Dermis blood vessel endothelial cell (primary cell): ENCODE measurements at regions not wholly inside any gene's neighbourhood (a gene's known extent, or its start where the extent isn't known, plus 50 kb on each side); places are given as distances from the start of the nearest gene placed in this dataset.

ENCODE experiments used
- DNase-seq: peaks from one replicate; pipeline ENCODE4 v3.0.0; 2010

DNA sequence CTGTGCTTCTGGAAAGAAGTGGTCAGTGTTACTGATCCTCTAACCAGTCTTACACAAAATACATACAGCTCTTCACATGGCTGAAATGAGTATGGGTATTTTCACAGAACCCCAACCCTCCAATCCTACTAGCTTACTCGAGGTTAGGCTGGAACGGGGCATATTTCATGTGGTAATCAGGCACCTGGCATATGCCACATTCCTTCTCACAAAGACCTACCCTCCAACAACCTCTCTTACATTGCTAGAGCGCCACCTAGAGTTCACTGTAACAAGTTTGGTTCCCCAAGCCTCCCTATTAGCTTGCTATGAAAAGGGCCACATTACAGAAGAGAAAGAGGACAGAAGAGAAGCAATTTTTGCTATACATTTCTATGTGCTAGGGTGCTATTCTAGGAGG is 597.3 kb downstream of the PRELID2 start:
- peak; percentile 90 for DNase-seq

DNA sequence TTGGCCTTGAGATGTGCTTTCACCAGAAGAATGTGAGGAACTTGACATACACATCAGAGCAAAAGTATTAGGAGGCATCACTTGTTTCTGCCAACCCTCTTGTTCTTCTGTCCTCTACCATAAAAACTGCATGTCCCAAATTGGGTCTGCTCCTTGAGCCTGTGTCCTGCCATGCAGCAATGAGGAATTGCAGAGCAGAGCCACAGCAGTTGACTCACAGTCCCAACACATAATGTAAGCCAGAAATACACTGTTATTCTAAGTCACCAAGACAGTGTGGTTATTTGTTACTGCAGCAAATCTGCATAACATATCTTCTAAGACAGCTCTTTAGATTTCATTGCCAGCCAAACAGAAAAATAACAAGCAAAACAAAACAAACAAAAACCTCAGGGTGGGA is 598.2 kb downstream of the PRELID2 start:
- DNase-seq = no peak

GRCh38 chr5:145236127-145236526 is 599.0 kb downstream of the PRELID2 start:
- no peak for DNase-seq

- DNase-seq = no peak
These were observed 601.7 kb downstream of the PRELID2 start for GRCh38 chr5:145233461-145233860.

DNA sequence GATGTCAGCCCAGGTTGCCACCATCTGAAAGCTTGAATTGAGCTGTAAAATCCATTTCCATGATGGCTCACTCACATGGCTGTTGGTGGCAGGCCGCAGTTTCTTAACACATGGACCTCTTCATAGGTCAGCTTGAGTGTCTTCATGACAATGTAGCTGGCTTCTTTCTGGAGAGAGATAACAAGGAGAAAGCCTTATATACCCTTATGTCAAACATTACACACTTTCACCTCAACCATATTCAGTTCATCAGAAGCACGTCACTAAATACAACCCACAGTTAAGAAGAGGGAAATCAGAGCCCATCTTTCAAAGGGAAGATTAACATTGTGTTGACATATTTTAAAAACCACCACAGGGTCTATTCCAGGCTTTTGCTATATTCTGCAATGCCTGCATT is 604.4 kb downstream of the PRELID2 start:
- DNase-seq = no peak

GRCh38 chr5:145228564-145228963 is 606.6 kb downstream of the PRELID2 start:
- no peak for DNase-seq

GRCh38 chr5:145227881-145228280 is 607.3 kb downstream of the PRELID2 start:
- DNase-seq = no peak

DNA sequence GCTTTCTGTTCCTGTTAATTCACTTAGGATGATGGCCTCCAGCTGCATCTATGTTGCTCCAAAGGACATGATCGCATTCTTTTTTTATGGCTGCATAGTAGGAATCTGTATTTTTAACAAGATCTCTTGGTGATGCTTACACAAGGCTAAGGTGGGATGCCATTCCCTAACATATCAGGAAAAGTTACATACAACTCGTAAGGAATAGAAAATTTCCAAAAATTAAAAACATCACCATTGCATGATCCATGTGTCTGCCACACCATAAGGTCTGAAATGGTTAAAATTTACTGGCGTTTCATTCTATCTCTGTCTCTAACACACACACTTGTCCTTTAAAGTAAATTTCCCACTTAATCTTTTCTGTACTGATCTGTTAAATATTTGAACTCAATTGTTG is 608.4 kb downstream of the PRELID2 start:
- DNase-seq = no peak

GRCh38 chr5:145225529-145225928 is 609.6 kb downstream of the PRELID2 start:
- DNase-seq = no peak

GRCh38 chr5:145223582-145223981 is 611.6 kb downstream of the PRELID2 start:
- no peak for DNase-seq

DNA sequence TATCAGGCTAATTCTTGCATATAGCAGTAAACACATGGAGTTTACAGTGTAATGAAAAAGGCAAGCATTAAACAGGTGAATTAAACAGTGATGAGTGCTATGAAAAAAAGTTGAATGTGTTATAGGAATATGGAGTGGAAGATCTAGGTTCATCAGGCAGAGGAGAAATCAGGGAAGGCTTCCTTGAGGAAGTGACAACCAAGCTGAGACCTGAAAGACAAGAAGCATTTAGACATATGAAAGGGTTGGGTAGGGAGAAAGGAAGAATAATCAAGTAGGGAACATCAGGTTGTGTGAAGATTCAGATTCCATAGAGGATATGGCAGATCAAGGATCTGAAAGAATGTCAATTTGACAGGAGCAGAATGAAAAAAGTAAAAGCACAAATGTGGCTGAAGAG is 612.5 kb downstream of the PRELID2 start:
- no peak for DNase-seq

DNA sequence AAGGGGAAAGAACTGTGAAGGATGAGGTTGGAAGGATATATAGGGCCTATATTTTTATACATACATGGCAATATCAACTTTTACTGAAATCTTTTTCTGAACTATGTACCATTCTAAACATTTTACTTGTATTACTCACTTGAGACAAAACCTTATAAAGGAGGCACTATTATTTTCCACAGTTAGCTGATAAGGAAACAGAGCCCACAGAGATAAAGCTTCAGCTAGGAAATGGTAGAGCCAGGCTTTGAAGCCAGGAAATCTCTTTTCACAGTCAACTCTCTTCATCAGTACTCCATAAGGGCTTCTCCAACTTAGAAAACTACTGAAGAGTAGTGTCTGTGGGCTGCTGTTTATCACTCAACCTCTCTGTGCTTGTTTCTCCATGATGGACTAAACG is 613.7 kb downstream of the PRELID2 start:
- no peak for DNase-seq

DNA sequence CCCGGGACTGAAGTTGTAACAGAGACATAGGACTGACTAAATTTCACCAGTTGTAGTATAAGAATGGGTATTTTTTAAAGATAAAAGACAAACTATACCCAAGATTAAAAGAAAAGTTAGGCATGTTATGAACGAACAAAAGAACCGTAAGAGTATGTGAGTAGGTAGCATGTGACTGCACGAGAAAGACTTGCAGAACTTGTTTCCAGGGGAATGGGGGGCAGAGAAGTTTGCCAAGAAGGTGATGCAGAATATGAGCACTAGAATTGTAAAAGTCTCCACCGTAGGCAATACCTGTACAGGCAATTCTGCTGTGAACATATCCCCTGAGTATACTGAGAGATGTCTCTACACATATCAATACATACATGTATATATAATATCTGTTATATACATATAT is 614.7 kb downstream of the PRELID2 start:
- DNase-seq = no peak

DNA sequence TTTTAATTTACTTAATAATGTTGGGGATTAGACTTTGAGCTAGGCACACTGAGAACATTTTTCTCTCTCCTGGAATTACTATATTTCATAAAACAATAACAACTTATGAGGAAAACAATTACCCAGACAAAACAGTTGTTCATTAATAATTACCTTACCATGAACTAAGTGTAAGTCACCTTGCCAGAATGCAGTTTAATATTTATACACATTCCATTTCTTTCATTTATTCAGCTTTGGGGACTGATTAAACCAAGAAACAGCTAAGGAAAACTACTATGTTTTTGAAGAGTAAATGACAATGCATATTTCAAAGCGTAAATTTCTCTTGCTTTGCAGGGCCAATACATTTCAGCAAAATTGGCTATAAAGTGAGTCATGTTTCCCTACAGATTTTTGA is 616.2 kb downstream of the PRELID2 start:
- no peak for DNase-seq

- no peak for DNase-seq
These were observed 617.1 kb downstream of the PRELID2 start for GRCh38 chr5:145218019-145218418.

DNA sequence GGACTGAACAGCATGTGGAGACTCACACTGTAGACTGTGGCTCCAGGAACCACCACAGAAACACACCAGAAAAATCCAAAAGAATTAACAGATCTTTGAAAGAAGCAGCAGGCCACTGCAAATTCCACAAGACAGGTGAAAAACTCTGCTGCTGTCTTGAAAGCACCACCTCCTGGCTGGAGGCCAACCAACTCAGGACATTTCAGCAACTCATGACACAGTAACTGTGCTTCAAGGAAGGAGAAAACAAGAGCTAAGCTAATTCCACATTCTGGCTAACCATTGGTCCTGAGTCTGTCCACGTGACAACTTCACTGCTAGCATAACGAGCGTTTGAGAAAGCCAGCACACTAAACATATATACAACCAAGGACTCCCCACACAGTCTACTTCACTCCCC is 625.1 kb downstream of the PRELID2 start:
- DNase-seq = no peak

DNA sequence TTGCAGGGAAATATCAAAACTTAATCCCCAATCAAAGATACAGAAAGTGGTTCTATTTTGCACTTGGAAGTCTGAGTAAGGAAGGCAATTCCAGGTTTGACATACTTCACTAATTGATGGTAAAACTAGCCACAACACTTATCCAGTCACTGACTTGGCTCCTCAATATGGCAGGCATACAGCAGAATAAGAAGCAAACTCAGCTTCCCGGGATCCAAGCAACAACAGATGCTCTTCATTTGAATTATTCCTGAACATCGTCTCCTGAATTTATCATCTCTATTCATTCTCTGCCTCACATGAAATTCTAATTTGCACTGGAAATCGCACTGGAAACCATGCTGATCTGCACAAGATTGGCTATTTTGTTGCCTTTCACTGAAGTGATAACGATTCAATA is 629.6 kb downstream of the PRELID2 start:
- no peak for DNase-seq

DNA sequence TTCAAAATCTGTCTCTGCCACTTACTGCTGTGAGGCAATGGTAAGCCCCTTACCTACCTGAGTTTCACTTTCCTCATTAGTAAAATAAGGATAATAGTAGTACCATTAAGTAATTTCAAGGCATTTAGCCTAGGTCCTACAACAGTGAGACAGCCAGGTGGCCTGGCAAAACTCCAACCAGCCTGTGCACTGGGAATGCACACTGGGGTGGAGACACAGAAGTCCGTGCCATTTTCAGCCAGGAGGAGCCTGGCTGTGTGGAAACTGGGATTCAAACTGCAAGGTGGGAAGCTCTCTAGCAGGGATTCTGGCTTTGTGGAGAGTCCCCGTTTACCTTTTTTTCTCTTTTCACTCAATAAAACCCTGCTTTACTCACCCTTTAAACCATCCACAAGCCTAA is 630.4 kb downstream of the PRELID2 start:
- peak; percentile 5 for DNase-seq

GRCh38 chr5:145203193-145203592 is 631.9 kb downstream of the PRELID2 start:
- peak; percentile 33 for DNase-seq

DNA sequence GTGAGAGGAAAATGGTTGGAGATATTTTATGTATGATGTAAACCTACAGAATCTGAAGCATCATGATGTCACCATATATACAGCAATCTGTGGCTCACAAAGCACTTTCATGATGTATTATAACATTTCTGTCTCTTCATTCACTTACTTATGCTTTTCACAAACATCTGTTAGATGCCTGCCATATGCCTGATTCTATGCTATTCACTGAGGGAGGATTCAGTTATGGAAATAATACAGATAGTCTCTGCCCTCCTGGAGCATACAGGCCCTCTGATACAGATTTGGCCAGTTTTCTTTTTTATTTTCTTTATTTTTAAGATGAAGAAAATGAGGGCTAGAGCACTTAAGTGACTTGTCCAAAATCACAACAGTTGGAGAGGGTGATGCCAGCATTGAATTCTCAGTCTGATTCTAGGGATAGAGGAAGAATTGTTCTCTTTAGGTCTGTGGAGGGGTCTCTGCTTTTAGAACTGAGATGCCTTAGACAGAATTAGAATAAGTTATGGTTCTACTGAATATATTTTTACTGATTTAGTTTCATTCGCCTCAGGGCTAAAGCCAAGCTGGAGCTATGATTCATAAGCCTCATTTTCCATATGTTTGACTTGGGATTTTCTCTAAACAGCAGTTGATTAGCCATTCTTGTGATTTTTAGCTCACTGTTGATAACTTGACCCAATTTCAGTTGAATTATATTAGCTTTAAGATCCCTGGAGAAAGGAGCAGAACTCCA is 636.4 kb downstream of the PRELID2 start:
- DNase-seq = no peak

- DNase-seq = no peak
These were observed 645.4 kb downstream of the PRELID2 start for GRCh38 chr5:145189746-145190145.

DNA sequence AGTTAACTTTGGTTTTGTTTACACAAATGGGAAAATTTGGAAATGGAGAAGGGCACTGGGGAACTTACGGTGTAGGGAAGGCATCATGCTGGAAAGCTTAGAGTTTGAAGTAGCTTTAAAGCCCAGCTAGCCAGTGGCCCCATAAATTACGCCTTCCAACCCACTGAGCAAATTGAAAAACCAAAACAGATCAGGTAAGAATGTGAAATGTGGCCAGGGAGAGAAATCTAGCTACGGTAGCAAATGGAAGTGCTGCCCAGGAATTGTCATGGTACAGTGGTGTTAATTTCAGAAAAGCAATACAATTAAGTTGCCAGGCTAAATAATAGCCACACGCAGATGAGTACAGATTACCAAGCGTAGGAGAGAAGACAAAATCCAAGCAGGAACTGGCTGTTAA is 654.8 kb downstream of the PRELID2 start:
- no peak for DNase-seq

GRCh38 chr5:145178641-145179523 is 656.3 kb downstream of the PRELID2 start:
- DNase-seq = no peak

DNA sequence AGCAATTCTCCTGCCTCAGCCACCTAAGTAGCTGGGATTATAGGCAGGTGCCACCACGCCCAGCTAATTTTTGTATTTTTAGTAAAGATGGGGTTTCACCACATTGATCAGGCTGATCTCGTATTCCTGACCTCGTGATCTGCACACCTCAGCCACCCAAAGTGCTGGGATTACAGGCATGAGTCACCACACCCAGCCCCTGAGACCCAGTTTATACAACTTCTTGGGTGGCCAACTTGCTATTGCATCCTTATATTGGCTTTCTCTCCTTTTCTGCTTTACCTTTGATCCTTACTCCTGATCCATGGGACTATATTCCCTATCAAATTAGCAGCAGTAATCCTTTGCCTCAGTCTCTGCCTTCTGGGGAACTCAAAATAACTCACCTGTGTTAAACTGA is 659.1 kb downstream of the PRELID2 start:
- DNase-seq = no peak
